ENCODE measurements at regions not wholly inside any gene's neighbourhood (a gene's known extent, or its start where the extent isn't known, plus 50 kb on each side); places are given as distances from the start of the nearest gene placed in this dataset.

DNA sequence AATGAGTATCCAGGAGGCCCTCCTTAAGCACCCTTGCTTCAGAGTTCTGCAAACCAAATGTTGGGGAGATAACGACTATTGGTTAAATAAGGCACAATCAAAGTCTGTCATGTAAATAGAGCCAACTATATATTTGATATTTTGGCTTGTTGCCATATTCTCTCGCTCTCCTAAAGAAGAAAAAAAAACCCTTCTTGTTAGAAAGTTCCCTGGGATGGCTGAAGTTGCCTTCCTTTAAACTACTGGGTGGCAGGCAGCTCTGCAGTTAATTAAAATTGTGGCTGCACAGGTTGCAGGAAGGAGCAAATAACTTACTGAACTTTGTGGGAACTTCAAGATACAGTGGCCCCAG lies 227.0 kb upstream of the ANKRD55 start:
- TF ChIP-seq EZH2 (IDR thresholded peaks at IDR 0.05; ENCODE audit: insufficient read depth, poor library complexity, severe bottlenecking) (no peak), EZH2phosphoT487 (IDR thresholded peaks at IDR 0.05; ENCODE audit: insufficient read depth, low read depth) (no peak)

All from GM23248 (cell line).